Tibial artery (tissue), 4 donors: ENCODE measurements at regions not wholly inside any gene's neighbourhood (a gene's known extent, or its start where the extent isn't known, plus 50 kb on each side); places are given as distances from the start of the nearest gene placed in this dataset.

Experiments
- DNase-seq, 2 donors: peaks; one replicate each; pipeline ENCODE4 v3.0.0-alpha.2; 2019
- H3K27ac ChIP-seq, 2 donors: fragments of 200-600 bp; sonication (generic) in 1 of 2; 1 replicate in 1 of 2; 2 replicates in 1 of 2; pipeline ENCODE4 v1.5.1; 2018 to 2019; ENCODE audit warnings: mild to moderate bottlenecking in 1 of 2
- H3K27me3 ChIP-seq, 2 donors: fragments of 200-600 bp; sonication (generic) in 1 of 2; one replicate each; pipeline versions ENCODE4 v1.5.1 to v1.6.0; 2016 to 2019
- H3K36me3 ChIP-seq, 3 donors: fragments of 200-600 bp; sonication (generic) in 2 of 3; one replicate each; pipeline ENCODE4 v1.5.1; 2016 to 2019; ENCODE audit warnings: mild to moderate bottlenecking in 2 of 3
- H3K4me1 ChIP-seq, 4 donors: fragments of 200-600 bp; sonication (generic) in 2 of 4; 1 replicate in 3 of 4; 2 replicates in 1 of 4; pipeline ENCODE4 v1.5.1; 2016 to 2019
- H3K4me3 ChIP-seq, 2 donors: fragments of 200-600 bp; sonication (generic) in 1 of 2; 1 replicate in 1 of 2; 2 replicates in 1 of 2; pipeline ENCODE4 v1.5.1; 2018 to 2019; ENCODE audit warnings: mild to moderate bottlenecking in 2 of 2
- H3K9me3 ChIP-seq, 3 donors: fragments of 200-600 bp; sonication (generic) in 1 of 3; one replicate each; pipeline ENCODE4 v1.5.1; 2016 to 2019
- intact Hi-C: fragments of 100-400 bp; cut with DNase I; formaldehyde crosslinking; loops from one replicate; pipeline ENCODE4 v1.15.0; 2023; ENCODE audit warnings: low total_unique reads
- TF ChIP-seq, protein P1 (sequence below), 2 experiments: fragments of 200-600 bp in 1 of 2; fragments of 450-650 bp in 1 of 2; IDR thresholded peaks; one replicate each; pipeline ENCODE4 v1.5.1; 2017 to 2019; ENCODE audit warnings: antibody characterized with exemption in 2 of 2, mild to moderate bottlenecking in 1 of 2, moderate library complexity in 1 of 2

DNA sequence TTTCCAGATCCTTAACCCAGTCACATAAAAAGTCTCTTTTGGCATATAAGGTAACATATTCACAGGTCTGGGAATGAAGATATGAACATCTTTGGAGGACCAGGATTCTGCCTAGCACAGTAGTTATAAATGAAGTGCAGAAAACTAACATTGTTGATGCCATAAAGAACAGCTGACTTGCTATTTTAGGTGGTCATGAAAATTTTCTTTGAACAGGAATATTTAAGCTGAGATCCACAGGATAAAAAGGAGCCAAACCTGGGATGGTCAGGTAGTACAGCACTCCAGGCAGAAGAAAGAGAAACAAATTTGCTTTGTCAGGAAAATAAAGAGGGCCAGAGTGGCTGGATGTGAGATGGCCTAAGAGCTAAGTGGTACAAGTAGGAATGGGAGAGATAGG lies 80.0 kb downstream of the CENPW start:
- no peaks in the 10 kb centered on the region for H3K4me1 ChIP-seq
- H3K27ac ChIP-seq: no peak overlapping the region
- intact Hi-C loops: no loop called here
- no peak for DNase-seq
- no peaks in the 10 kb centered on the region for H3K36me3 ChIP-seq
- TF ChIP-seq, protein P1, sequence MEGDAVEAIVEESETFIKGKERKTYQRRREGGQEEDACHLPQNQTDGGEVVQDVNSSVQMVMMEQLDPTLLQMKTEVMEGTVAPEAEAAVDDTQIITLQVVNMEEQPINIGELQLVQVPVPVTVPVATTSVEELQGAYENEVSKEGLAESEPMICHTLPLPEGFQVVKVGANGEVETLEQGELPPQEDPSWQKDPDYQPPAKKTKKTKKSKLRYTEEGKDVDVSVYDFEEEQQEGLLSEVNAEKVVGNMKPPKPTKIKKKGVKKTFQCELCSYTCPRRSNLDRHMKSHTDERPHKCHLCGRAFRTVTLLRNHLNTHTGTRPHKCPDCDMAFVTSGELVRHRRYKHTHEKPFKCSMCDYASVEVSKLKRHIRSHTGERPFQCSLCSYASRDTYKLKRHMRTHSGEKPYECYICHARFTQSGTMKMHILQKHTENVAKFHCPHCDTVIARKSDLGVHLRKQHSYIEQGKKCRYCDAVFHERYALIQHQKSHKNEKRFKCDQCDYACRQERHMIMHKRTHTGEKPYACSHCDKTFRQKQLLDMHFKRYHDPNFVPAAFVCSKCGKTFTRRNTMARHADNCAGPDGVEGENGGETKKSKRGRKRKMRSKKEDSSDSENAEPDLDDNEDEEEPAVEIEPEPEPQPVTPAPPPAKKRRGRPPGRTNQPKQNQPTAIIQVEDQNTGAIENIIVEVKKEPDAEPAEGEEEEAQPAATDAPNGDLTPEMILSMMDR (IDR thresholded peaks at IDR 0.05): no peak
- no peaks in the 10 kb centered on the region for H3K9me3 ChIP-seq
- H3K4me3 ChIP-seq: no peak overlapping the region
- no peaks in the 10 kb centered on the region for H3K27me3 ChIP-seq

DNA sequence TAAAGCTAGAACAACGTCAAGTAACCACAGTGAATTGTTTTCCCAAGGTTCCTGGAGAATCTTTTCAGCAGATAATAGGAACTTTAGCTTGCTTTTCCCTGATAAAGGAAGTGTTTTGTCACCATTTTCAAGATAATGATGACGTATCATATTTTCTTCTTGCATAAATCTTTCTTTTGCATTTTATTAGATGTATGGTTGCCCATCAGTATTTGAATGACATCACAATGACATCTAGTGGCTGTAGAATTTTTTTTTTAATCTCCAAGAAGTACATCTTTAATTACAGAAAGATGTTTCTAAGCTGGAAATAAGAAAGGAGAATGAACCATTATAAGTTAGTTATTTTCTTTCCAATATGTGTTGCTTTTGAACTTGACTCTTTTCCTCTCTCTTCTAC lies 83.0 kb downstream of the CENPW start:
- TF ChIP-seq, protein P1 (IDR thresholded peaks at IDR 0.05): no peak
- Histone ChIP-seq H3K4me1 (no peaks in the 10 kb centered on the region), H3K9me3 (no peaks in the 10 kb centered on the region), H3K36me3 (no peaks in the 10 kb centered on the region), H3K27ac (no peak overlapping the region), H3K27me3 (no peaks in the 10 kb centered on the region), H3K4me3 (no peak overlapping the region)
- no peak for DNase-seq
- intact Hi-C loops: no loop called here

DNA sequence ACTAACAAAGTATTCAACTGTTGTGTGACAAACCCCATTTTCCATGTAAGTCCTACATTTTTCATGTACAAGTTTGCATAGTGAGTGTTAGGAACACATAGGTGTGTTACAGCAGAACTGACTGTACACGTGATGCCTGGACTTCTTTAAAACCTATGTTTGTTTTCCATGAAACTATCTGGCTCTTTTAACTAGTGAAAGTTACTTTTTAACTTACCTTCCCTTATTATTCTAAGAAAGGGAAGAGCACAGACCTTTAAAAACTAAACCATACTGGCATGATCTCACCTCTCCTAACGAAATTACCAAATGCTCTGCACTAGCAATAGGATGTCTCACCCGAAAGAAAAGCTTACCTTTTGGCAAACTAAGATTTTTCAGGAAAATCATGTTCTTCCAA lies 87.8 kb downstream of the CENPW start:
- no peak for DNase-seq

DNA sequence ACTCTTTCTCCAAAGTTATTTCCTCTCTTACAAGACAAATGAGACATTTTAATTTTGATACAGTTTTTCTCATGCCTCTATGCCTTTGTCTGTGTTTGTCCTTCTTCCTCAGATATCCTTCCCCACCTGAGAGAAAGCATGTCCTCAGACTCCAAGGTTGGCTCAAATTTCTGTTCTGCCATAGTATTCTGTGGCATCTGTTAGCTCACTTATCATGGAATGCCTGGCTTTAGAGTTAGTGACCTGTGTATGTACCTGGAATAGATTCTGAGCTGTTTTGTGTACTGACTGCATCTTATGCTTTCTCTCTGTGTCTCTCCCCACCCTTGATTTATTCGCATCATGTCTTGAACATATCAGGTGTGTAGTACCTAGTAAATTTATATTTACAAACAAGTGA lies 90.0 kb downstream of the CENPW start:
- H3K4me1 ChIP-seq: no peaks in the 10 kb centered on the region
- no peak overlapping the region for H3K27ac ChIP-seq
- DNase-seq: no peak
- no peaks in the 10 kb centered on the region for H3K9me3 ChIP-seq
- TF ChIP-seq, protein P1 (IDR thresholded peaks at IDR 0.05): no peak
- H3K4me3 ChIP-seq: no peak overlapping the region
- no peaks in the 10 kb centered on the region for H3K36me3 ChIP-seq
- no peaks in the 10 kb centered on the region for H3K27me3 ChIP-seq
- intact Hi-C loops: no loop called here

More for the DNA sequence above, 87.8 kb downstream of the CENPW start:
- TF ChIP-seq, protein P1 (IDR thresholded peaks at IDR 0.05): no peak
- Histone ChIP-seq H3K4me1 (no peaks in the 10 kb centered on the region), H3K27me3 (no peaks in the 10 kb centered on the region), H3K27ac (no peak overlapping the region), H3K9me3 (no peaks in the 10 kb centered on the region), H3K36me3 (no peaks in the 10 kb centered on the region), H3K4me3 (no peak overlapping the region)
- intact Hi-C loops: no loop called here

DNA sequence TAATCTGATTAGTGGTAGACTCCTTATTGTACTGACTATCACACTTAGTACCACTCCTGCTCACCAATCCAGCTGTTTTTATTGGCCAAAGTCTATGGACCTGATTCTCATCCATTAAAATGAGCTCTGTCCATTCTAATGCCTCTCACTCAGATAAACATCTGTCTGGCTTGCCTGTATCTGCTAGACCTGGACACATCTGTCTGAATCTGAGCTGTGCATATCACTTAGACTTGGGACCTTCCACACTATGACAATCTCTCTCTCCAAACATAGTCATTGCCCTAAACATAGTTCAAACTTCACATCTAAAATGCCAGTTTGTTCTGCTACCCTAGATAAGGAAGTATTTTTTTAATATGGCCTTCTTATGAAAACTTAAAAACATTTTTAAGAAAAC lies 92.6 kb downstream of the CENPW start:
- Histone ChIP-seq H3K27ac (no peak overlapping the region), H3K4me3 (no peak overlapping the region), H3K36me3 (no peaks in the 10 kb centered on the region), H3K9me3 (no peaks in the 10 kb centered on the region), H3K4me1 (no peaks in the 10 kb centered on the region), H3K27me3 (no peaks in the 10 kb centered on the region)
- TF ChIP-seq, protein P1 (IDR thresholded peaks at IDR 0.05): no peak
- DNase-seq: no peak
- intact Hi-C loops: no loop called here

DNA sequence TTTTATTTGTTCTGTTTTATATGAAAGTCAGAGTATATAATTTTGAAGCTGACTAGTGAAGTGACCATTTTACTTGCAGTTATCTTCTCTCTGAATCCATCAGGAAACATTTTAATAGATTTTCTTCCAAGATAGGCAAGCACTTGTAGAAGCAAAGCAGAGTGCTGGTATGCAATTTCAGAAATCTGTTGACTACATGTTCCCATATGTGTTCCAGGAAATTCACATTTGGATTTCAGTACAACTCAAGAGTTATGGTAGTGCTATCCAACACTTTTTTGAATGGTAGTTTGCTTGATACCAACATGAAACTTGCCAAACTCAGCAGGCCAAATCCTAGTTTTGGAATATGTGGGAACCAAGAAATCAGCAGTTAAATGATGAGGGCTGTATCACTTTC lies 94.0 kb downstream of the CENPW start:
- TF ChIP-seq, protein P1 (IDR thresholded peaks at IDR 0.05): no peak

More for the DNA sequence above, 94.0 kb downstream of the CENPW start:
- H3K4me3 ChIP-seq: no peak overlapping the region
- no peak for DNase-seq
- intact Hi-C loops: no loop called here
- no peaks in the 10 kb centered on the region for H3K4me1 ChIP-seq
- no peaks in the 10 kb centered on the region for H3K36me3 ChIP-seq
- H3K9me3 ChIP-seq: no peaks in the 10 kb centered on the region
- no peak overlapping the region for H3K27ac ChIP-seq
- H3K27me3 ChIP-seq: no peaks in the 10 kb centered on the region
